HUDEP-2 (cell line): ENCODE measurements at regions not wholly inside any gene's neighbourhood (a gene's known extent, or its start where the extent isn't known, plus 50 kb on each side); places are given as distances from the start of the nearest gene placed in this dataset.

Experiments used
- DNase-seq, 76 experiments: peaks; one replicate each; lab custom pipeline; 2025; ENCODE audit not compliant: unreplicated experiment in 76 of 76; lab: John Stamatoyannopoulos, UW

- DNase-seq: no peak
Observed at GRCh38 chr5:8234179-8234770, 365.3 kb downstream of the MTRR start.

GRCh38 chr5:8238080-8238479 lies 369.1 kb downstream of the MTRR start:
- DNase-seq: no peak

- DNase-seq: no peak
Observed at GRCh38 chr5:8239198-8239597, 370.2 kb downstream of the MTRR start.

DNA sequence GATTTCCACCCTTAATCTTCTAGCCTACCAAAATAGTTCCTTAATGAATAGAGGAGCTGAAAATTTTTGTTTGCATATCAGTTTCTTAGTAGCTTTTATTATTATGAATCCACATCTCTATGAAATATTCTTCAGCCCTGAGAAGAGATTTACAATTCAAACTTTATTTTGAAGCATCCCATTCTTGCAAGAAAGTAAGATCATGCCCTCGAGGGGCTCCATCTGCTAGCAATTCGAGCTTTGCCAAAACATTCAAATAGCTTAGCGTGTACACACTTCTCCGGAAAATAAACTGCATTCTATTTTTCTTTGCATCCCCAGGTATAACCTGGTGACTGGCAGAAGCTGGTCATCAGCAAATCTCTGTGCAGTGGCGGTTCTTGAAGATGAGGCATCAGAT lies 370.7 kb downstream of the MTRR start:
- no peak for DNase-seq

DNA sequence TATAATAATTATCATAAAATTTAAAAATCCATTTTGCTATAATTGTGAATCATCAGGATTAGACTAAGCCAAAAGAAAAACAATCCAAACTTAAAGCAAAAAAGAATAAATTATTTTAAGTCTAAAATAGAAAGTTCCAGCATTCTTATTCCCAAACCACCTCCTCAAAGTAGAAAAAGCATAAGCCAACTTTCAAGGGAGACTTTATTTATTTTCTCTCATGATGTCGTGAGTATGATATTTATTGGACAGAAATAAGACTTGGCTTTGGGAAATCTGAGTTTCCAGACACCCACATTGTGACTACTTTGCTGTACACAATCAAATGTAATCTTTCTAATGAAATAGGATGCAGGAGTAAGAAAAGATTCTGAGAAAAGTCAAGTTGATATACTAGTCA lies 372.1 kb downstream of the MTRR start:
- no peak for DNase-seq

GRCh38 chr5:8241558-8241957 lies 372.6 kb downstream of the MTRR start:
- DNase-seq: no peak

DNA sequence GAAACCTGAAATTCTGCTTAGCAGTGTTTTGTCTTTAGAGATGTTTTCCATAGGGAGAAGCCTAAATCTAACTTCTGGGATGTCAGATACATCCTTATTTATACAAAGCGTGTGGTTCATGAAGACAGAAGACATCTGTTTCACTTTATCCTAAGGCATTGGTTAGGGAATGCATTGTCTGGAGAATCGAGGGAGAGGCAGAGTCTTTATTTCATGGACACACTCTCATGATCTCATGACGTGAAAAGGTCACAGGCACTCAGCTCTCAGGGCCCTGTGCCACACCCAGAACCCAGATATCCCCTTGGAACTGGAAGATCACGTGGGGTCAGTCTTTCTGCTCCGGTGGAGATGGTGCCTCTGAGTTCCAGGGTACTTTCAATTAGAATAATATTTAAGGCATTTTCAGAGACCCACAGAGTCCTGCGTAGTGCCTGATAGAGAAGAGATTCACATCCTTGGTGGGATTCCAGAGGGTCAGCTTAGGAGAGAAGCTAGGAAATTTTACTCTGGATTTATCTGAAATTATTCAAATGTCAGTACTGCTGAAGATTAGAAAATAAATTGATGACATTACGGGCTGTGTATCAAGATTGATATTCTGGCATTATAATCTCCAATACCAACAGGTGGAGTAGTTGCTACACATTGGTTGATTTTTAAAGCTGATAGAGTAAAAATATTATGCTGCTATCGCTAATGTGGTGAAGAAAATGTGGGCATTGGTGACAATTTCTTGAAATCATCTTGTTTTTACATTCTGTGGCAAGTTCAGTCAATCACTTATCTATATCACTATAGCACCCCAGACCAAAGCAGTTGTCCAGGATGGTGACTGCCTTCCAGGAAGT lies 378.3 kb downstream of the MTRR start:
- no peak for DNase-seq

DNA sequence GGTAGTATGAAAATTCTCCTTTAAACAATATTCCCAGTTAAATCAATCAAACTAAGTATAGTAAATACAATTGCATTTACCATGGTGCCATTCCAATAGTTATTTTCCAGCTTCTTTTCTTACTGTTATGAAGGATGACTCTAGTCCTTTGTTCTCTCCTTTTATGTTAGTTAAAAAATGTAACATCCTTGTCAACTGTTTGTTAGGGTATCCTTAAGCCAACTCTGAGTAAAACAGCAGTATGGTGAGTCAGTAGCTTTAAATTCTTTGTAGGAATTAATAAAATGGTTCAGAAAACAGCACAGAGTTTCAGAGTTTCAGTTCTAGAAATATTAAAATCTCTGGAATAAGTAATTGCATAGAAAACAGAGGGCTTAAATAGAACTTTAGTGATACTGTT lies 384.4 kb downstream of the MTRR start:
- no peak for DNase-seq

DNA sequence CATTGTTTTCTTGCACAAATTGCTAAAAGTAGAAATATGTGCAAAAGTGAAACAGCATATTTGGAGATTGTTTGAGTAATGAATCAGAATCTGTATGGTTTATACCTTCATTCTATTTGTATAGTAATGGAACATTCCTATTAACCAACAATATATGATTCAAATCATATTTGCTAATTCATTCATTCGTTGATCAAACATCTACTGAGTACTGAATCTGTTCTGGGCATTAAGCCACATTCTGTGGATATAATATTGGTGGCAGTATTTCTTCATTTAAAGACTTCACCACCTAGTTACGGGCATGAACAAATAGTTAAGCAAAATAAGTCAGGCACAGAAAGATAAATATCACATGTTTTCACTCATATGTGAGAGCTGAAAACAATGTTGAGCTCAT lies 385.7 kb downstream of the MTRR start:
- DNase-seq: no peak

DNA sequence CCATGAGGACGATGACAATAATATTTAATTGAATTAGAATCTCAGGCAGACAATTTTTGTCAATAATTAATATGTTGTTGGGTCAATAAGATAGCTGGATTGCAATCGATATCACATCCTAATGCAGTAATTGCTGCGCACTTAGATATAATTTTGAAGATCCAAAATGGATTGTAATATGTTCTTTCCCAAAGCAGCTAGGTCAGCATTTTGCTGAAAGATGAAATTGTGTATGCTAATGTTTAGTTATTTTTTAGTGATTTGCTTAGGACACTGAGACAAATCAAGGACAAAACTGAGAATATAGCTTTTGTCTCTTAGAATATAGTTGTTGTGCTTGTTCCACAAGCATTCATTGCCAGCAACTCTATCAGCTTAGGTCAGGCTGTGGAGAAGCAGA lies 389.9 kb downstream of the MTRR start:
- no peak for DNase-seq

- no peak for DNase-seq
Observed at GRCh38 chr5:8270246-8270645, 401.3 kb downstream of the MTRR start.

GRCh38 chr5:8280711-8281363 lies 411.9 kb downstream of the MTRR start:
- DNase-seq: no peak

DNA sequence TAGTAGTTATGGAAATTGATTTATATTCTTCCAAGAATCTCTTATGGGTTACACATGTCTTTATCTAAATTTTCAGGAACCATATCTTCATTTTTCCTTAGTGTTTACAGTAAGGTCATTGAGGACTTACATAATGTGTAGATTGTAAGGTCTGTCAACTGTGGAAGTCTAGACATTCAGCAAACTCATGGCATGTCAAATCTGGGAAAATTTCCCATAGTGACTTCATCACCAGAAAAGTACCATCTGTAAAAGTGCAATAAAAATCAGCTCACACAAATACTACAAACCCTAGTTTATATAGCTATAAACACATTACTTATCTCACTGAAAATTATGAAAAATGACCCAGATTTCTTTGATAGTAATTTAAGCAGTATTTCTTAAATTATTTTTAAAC lies 419.4 kb downstream of the MTRR start:
- DNase-seq: no peak

DNA sequence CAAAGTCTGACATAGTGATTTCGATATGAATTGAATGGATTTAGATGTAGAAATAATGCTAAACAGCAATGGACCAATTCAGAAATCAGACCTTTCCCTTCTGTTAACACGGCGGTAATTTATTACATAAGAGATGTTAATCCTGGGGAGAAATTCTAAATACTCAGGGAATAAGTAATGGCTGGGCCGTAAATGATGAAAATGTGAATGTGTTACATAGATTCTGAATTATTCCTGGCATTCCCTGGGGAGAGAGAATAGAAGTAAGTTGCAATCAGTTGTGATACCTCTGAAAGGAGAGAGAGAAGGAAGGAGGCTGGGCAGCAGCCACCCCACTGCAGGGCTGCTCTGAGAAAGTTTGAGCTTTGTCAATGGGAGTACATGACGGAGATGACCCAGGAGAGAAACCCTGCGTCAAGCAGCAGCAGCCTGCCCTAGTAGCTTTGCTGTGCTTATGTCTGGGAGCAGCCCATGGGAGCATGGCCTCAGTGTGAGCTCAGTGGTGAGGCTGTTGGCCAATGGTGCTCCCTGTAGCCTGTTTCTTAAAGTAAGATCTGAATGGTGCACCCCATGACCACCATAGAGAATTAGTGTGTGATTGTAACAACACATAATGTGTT lies 420.1 kb downstream of the MTRR start:
- no peak for DNase-seq

DNA sequence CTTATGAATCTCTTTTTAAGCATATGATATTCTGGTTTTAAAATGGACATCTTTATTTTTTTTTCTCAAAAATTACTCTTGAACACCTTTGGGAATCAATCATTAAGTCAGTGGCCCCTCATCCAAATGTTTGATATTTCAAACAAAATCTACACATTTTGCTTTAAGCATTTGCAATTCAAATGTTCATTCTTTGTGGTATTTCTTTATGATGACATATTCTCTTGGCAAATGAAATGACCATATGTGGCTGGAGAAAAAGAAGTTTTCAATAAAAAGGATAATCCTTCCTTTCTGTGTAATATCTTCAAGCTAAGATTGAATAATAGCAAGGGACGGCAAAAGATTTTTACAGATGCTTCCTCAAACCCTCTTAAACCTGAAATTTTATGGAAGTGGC lies 420.8 kb downstream of the MTRR start:
- DNase-seq: no peak

- DNase-seq: no peak
Observed at GRCh38 chr5:8290721-8291120, 421.8 kb downstream of the MTRR start.

GRCh38 chr5:8291641-8292040 lies 422.7 kb downstream of the MTRR start:
- DNase-seq: no peak

DNA sequence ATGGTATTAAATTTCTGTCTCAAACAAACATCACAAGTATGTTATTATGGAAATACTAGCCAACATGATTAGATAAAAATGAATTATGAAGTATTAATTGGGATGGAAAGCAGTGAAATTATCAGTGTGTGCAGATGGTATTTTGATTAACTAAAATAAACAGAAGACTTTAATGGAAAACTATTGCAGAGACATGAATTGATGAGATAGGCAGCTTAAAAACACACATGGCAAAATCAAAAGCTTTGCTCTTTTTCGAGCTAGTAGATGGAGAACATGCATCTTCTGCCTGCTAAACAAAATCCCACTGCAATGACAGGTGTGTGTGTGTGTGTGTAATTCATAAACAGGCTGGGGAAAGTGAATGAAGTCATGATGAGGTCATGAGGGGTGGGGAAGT lies 426.2 kb downstream of the MTRR start:
- DNase-seq: no peak

- DNase-seq: no peak
Observed at GRCh38 chr5:8299716-8300115, 430.8 kb downstream of the MTRR start.

DNA sequence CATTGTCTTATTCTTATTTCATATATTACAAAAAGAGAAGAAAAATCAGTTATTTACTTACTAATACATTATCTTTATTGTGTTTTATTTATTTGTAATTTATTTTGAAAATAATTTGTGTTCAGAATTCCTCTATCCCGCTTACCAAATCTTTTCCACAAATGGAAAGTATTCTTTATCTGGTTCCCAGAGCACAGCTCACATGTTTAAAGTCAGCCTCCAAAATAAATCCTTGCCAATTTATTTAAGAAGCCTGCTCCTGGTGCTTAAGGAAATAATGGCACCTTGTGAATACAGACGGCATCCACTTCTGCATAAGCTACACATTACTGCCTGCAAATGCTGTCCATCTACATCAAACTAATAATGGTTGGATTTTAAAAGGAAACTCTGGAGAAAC lies 435.4 kb downstream of the MTRR start:
- no peak for DNase-seq

DNA sequence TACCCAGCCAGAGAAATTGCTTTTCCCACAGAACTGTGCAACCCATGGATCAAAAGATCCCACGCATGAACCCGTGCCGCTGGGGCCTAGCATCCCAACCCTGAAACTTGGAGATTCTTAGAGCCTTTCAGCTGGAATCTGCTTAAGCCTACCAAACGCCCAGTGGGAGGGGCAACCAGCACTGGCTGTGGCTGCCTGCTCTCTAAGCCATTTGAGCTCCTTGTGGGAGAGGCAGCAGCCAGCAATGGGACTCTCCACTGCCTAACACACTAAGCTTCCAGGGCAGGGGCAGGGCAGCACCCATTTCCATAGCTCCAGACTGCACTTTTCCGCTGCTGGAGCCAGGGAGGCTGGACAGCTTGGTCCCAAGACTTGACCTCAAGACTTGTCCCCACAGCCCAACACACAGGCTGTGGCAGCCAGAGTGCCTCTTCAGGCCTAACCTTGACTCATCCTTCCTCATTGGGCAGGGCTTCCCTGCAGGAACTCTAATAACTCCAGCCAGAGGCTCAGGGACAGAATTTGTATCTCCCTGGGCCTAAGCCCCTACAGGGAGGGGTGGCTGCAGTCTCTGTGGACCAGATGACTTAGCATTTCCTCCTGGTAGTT lies 437.4 kb downstream of the MTRR start:
- no peak for DNase-seq
